Natural killer cell (primary cell): ENCODE measurements at regions not wholly inside any gene's neighbourhood (a gene's known extent, or its start where the extent isn't known, plus 50 kb on each side); places are given as distances from the start of the nearest gene placed in this dataset.

Source experiments
- ATAC-seq, 3 donors: fragments of 150-1000 bp in 2 of 3; fragments of 200-7000 bp in 1 of 3; cut with Tn5 transposase; 1 replicate in 1 of 3; 2 replicates in 2 of 3; pipeline ENCODE4 v1.10.0; 2021; ENCODE audit warnings: mild to moderate bottlenecking in 2 of 3, moderate library complexity in 2 of 3
- DNase-seq, 2 donors: peaks; one replicate each; pipeline versions ENCODE4 v3.0.0 to v3.0.0-alpha.2; 2013 to 2021; ENCODE audit warnings: mixed read lengths in 1 of 2
- H3K27ac ChIP-seq: one replicate; pipeline ENCODE4 v1.5.1; 2013; ENCODE audit warnings: mild to moderate bottlenecking, low read length
- H3K27me3 ChIP-seq: one replicate; pipeline ENCODE4 v1.6.1; 2013; ENCODE audit warnings: low read length; ENCODE audit not compliant: control insufficient read depth, insufficient read depth
- H3K36me3 ChIP-seq: one replicate; pipeline ENCODE4 v1.6.1; 2013; ENCODE audit warnings: low read length; ENCODE audit not compliant: control insufficient read depth, insufficient read depth
- H3K4me1 ChIP-seq: one replicate; pipeline ENCODE4 v1.6.1; 2013; ENCODE audit warnings: low read length; ENCODE audit not compliant: control insufficient read depth, insufficient read depth
- H3K4me3 ChIP-seq: one replicate; pipeline ENCODE4 v1.5.1; 2013; ENCODE audit warnings: low read length
- H3K9me3 ChIP-seq: one replicate; pipeline ENCODE4 v1.6.1; 2013; ENCODE audit warnings: low read length; ENCODE audit not compliant: control insufficient read depth, insufficient read depth
- H3K27ac Mint-ChIP-seq, 2 donors: one replicate each; pipeline ENCODE4 v1.8.0; 2022; ENCODE audit warnings: mild to moderate bottlenecking in 2 of 2, mixed read lengths in 2 of 2, moderate library complexity in 1 of 2
- H3K27me3 Mint-ChIP-seq, 2 donors: one replicate each; pipeline ENCODE4 v1.8.0; 2022; ENCODE audit warnings: low read depth in 2 of 2, mixed read lengths in 2 of 2
- H3K36me3 Mint-ChIP-seq: one replicate; pipeline ENCODE4 v1.8.0; 2022; ENCODE audit warnings: mixed read lengths
- H3K4me1 Mint-ChIP-seq, 2 donors: one replicate each; pipeline ENCODE4 v1.8.0; 2022; ENCODE audit warnings: mixed read lengths in 2 of 2
- H3K4me3 Mint-ChIP-seq: one replicate; pipeline ENCODE4 v1.8.0; 2022; ENCODE audit warnings: mild to moderate bottlenecking, moderate library complexity, mixed read lengths
- H3K9me3 Mint-ChIP-seq, 2 donors: one replicate each; pipeline ENCODE4 v1.8.0; 2022; ENCODE audit warnings: mixed read lengths in 2 of 2
- CTCF ChIP-seq: fragments of 200-600 bp; IDR thresholded peaks from one replicate; pipeline ENCODE4 v1.8.0; 2022; ENCODE audit warnings: antibody characterized with exemption
- WGBS: methylation state at CpG from one replicate; pipeline ENCODE4 v1.1.7; 2013; ENCODE audit warnings: missing lambda C conversion rate; ENCODE audit not compliant: insufficient coverage; 5-methylcytosine and 5-hydroxymethylcytosine counted together
- intact Hi-C: fragments of 100-400 bp; cut with micrococcal nuclease; formaldehyde crosslinking; loops from one replicate; pipeline ENCODE4 v1.14.2; 2022

- no peak overlapping the region for H3K27ac ChIP-seq
- Mint-ChIP-seq H3K27me3 (peaks cover 0 to 2% of the 10 kb centered on the region in 2 donors), H3K9me3 (no peaks in the 10 kb centered on the region), H3K27ac (no peak overlapping the region), H3K4me1 (no peaks in the 10 kb centered on the region), H3K36me3 (no peaks in the 10 kb centered on the region), H3K4me3 (no peak overlapping the region)
- no peak for DNase-seq
- H3K36me3 ChIP-seq: no peaks in the 10 kb centered on the region
- ATAC-seq: no peak
- H3K27me3 ChIP-seq: no peaks in the 10 kb centered on the region
- H3K4me3 ChIP-seq: no peak overlapping the region
- WGBS: 70% methylated on average over 10 of the region's 12 CpGs
- intact Hi-C loops: no loop called here
- TF ChIP-seq CTCF: no peak
- H3K9me3 ChIP-seq: no peaks in the 10 kb centered on the region
- no peaks in the 10 kb centered on the region for H3K4me1 ChIP-seq
These were observed 63.5 kb upstream of the FZD7 start for GRCh38 chr2:201969938-201970785.

GRCh38 chr2:201970786-201971108 is 62.9 kb upstream of the FZD7 start:
- H3K4me3 ChIP-seq: no peak overlapping the region
- no peak overlapping the region for H3K27ac ChIP-seq
- Mint-ChIP-seq H3K27me3 (peaks cover 0 to 2% of the 10 kb centered on the region in 2 donors), H3K4me1 (no peaks in the 10 kb centered on the region), H3K27ac (no peak overlapping the region), H3K9me3 (no peaks in the 10 kb centered on the region), H3K36me3 (no peaks in the 10 kb centered on the region), H3K4me3 (no peak overlapping the region)
- no peaks in the 10 kb centered on the region for H3K9me3 ChIP-seq
- H3K36me3 ChIP-seq: no peaks in the 10 kb centered on the region
- 83% methylated on average over 3 of the region's 4 CpGs for WGBS
- no peak for TF ChIP-seq CTCF
- ATAC-seq: no peak
- intact Hi-C loops: no loop called here
- no peaks in the 10 kb centered on the region for H3K4me1 ChIP-seq
- no peak for DNase-seq
- no peaks in the 10 kb centered on the region for H3K27me3 ChIP-seq

- Histone ChIP-seq H3K27me3 (no peaks in the 10 kb centered on the region), H3K4me1 (no peaks in the 10 kb centered on the region), H3K27ac (no peak overlapping the region), H3K9me3 (no peaks in the 10 kb centered on the region), H3K4me3 (no peak overlapping the region), H3K36me3 (no peaks in the 10 kb centered on the region)
- no peak overlapping the region for H3K4me3 Mint-ChIP-seq
- H3K9me3 Mint-ChIP-seq: no peaks in the 10 kb centered on the region
- H3K4me1 Mint-ChIP-seq: no peaks in the 10 kb centered on the region
- DNase-seq (no peak), ATAC-seq (no peak)
- intact Hi-C loops: no loop called here
- WGBS: 69% methylated on average over 5 of the region's 5 CpGs
- peaks cover 4 to 8% of the 10 kb centered on the region in 2 donors for H3K27me3 Mint-ChIP-seq
- no peaks in the 10 kb centered on the region for H3K36me3 Mint-ChIP-seq
- H3K27ac Mint-ChIP-seq: no peak overlapping the region
- TF ChIP-seq CTCF: no peak
These were observed 62.0 kb upstream of the FZD7 start for GRCh38 chr2:201971531-201972228.
